GM23338 (cell line): ENCODE measurements at regions not wholly inside any gene's neighbourhood (a gene's known extent, or its start where the extent isn't known, plus 50 kb on each side); places are given as distances from the start of the nearest gene placed in this dataset.

Experiments
- ATAC-seq: fragments of 200-7000 bp; cut with Tn5 transposase; 3 replicates; pipeline ENCODE4 v1.9.1; 2020
- DNase-seq: peaks from one replicate; pipeline ENCODE4 v3.0.0-alpha.2; 2015; ENCODE audit warnings: low spot score
- H2AFZ ChIP-seq: fragments of 200-600 bp; sonication (generic); 2 replicates; pipeline ENCODE4 v1.8.0; 2016; ENCODE audit warnings: antibody characterized with exemption, mild to moderate bottlenecking, moderate library complexity
- H3F3A ChIP-seq: fragments of 200-600 bp; sonication (generic); replicated peaks from 2 replicates; pipeline ENCODE4 v1.8.0; 2017; ENCODE audit warnings: antibody characterized with exemption, mixed run types, low read depth
- H3K27ac ChIP-seq: fragments of 200-600 bp; sonication (generic); 2 replicates; pipeline ENCODE4 v1.6.1; 2016; ENCODE audit warnings: low read depth
- H3K27me3 ChIP-seq: fragments of 200-600 bp; sonication (generic); 2 replicates; pipeline ENCODE4 v1.8.0; 2016; ENCODE audit warnings: mild to moderate bottlenecking, mixed run types, moderate library complexity; ENCODE audit not compliant: insufficient read depth
- H3K36me3 ChIP-seq: fragments of 200-600 bp; sonication (generic); 2 replicates; pipeline ENCODE4 v1.8.0; 2016; ENCODE audit warnings: mild to moderate bottlenecking; ENCODE audit not compliant: insufficient read depth
- H3K4me1 ChIP-seq: fragments of 200-600 bp; sonication (generic); 2 replicates; pipeline ENCODE4 v1.8.0; 2016; ENCODE audit warnings: mild to moderate bottlenecking, moderate library complexity; ENCODE audit not compliant: insufficient read depth
- H3K4me2 ChIP-seq: fragments of 200-600 bp; sonication (generic); 2 replicates; pipeline ENCODE4 v1.7.1; 2017; ENCODE audit warnings: mixed run types
- H3K4me3 ChIP-seq: fragments of 200-600 bp; sonication (generic); 2 replicates; pipeline ENCODE4 v1.6.1; 2016; ENCODE audit warnings: mixed run types
- H3K79me2 ChIP-seq: fragments of 200-600 bp; sonication (generic); replicated peaks from 2 replicates; pipeline ENCODE4 v1.8.0; 2017; ENCODE audit warnings: mild to moderate bottlenecking; ENCODE audit not compliant: insufficient read depth
- H3K9me2 ChIP-seq: fragments of 200-600 bp; sonication (generic); 2 replicates; pipeline ENCODE4 v1.8.0; 2017; ENCODE audit not compliant: insufficient read depth
- H4K20me1 ChIP-seq: fragments of 200-600 bp; sonication (generic); replicated peaks from 2 replicates; pipeline ENCODE4 v1.8.0; 2017; ENCODE audit warnings: mild to moderate bottlenecking; ENCODE audit not compliant: insufficient read depth
- H3K27ac Mint-ChIP-seq: 2 replicates; pipeline ENCODE4 v1.8.0; 2020; ENCODE audit warnings: inconsistent platforms, mild to moderate bottlenecking, moderate library complexity, mixed read lengths
- H3K27me3 Mint-ChIP-seq: 3 replicates; pipeline ENCODE4 v1.8.0; 2022; ENCODE audit warnings: low read depth, mild to moderate bottlenecking, moderate library complexity, mixed read lengths, inconsistent platforms; ENCODE audit not compliant: insufficient read depth, poor library complexity
- H3K36me3 Mint-ChIP-seq: 3 replicates; pipeline ENCODE4 v1.8.0; 2021; ENCODE audit warnings: low read depth, mild to moderate bottlenecking, inconsistent platforms, moderate library complexity, mixed read lengths
- H3K4me1 Mint-ChIP-seq: 3 replicates; pipeline ENCODE4 v1.8.0; 2020; ENCODE audit warnings: mild to moderate bottlenecking, inconsistent platforms, mixed read lengths
- H3K4me3 Mint-ChIP-seq: 3 replicates; pipeline ENCODE4 v1.8.0; 2021; ENCODE audit warnings: moderate library complexity, mild to moderate bottlenecking, inconsistent platforms, mixed read lengths
- H3K9me3 Mint-ChIP-seq: 3 replicates; pipeline ENCODE4 v1.8.0; 2020; ENCODE audit warnings: moderate library complexity, mild to moderate bottlenecking, inconsistent platforms, mixed read lengths
- CREB1 ChIP-seq: fragments of 250-450 bp; sonication (Bioruptor Pico); IDR thresholded peaks from 2 replicates; pipeline ENCODE4 v1.5.0; 2020; ENCODE audit warnings: low read depth, mild to moderate bottlenecking, moderate library complexity
- CTCF ChIP-seq, 2 experiments: fragments of 200-600 bp in 1 of 2; sonication (generic) in 1 of 2; conservative IDR thresholded peaks; 2 replicates each; pipeline versions ENCODE4 v1.5.1 to v1.6.1; 2016 to 2017; ENCODE audit warnings: antibody characterized with exemption in 2 of 2, low read depth in 2 of 2, mild to moderate bottlenecking in 2 of 2, moderate library complexity in 1 of 2
- EZH2phosphoT487 ChIP-seq: fragments of 200-600 bp; sonication (generic); IDR thresholded peaks from one replicate; pipeline ENCODE4 v1.8.1; 2018; ENCODE audit warnings: antibody characterized with exemption; ENCODE audit not compliant: unreplicated experiment
- JUNB ChIP-seq: IDR thresholded peaks from one replicate; pipeline ENCODE4 v1.6.1; 2016; ENCODE audit warnings: antibody characterized with exemption; ENCODE audit not compliant: unreplicated experiment
- NANOG ChIP-seq: IDR thresholded peaks from 2 replicates; pipeline ENCODE4 v1.6.1; 2016; ENCODE audit warnings: antibody characterized with exemption, borderline replicate concordance
- REST ChIP-seq: IDR thresholded peaks from one replicate; pipeline ENCODE4 v1.6.1; 2018; ENCODE audit warnings: antibody characterized with exemption; ENCODE audit not compliant: unreplicated experiment
- STAT1 ChIP-seq: IDR thresholded peaks from one replicate; pipeline ENCODE4 v1.6.1; 2016; ENCODE audit warnings: antibody characterized with exemption; ENCODE audit not compliant: unreplicated experiment
- ZNF114 ChIP-seq: fragments of 250-450 bp; sonication (Bioruptor Pico); IDR thresholded peaks from 2 replicates; pipeline ENCODE4 v1.5.0; 2020; ENCODE audit warnings: mild to moderate bottlenecking, moderate library complexity
- ZNF331 ChIP-seq: fragments of 250-450 bp; sonication (Bioruptor Pico); IDR thresholded peaks from 2 replicates; pipeline ENCODE4 v1.5.0; 2020; ENCODE audit warnings: low read depth, mild to moderate bottlenecking, moderate library complexity
- TF ChIP-seq, protein P1 (sequence below): IDR thresholded peaks from 2 replicates; pipeline ENCODE4 v1.6.1; 2016; ENCODE audit warnings: antibody characterized with exemption

DNA sequence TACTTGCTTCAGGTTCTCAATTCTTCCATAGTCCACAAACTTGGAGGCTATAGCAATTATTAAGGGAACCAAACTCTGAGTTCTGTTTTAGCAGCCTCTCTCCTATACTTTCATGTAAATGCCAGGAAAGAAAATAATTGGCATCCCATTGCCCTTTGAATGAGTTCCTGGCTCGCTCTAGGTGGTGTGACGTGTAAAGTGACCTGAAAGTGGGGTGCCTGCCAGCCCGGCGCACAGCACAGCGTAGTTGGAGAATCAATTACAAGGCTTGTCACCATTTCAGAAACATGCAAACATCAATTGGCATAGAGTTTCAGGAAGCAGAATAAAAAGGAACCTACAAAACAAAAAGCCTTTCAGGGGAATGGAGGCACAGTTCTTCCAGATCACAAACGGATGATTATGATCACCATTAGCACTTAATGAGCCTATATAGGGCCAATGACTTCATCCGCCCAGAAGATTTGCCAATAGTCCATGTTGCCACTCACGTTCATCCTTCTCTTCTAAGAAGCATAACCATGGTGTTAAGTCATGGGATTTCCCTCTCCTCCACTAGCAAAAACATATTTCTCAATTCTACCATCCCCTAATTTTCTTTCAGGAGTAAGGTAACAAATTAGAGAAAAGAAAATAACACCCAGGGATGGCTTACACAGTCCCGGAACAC, 354.6 kb upstream of the ADGRL2 start:
- Mint-ChIP-seq H3K9me3 (no peaks in the 10 kb centered on the region; the same call in 2 of the 3 replicates), H3K27me3 (peaks cover 2% of the 10 kb centered on the region), H3K4me3 (no peak overlapping the region), H3K27ac (no peak overlapping the region), H3K36me3 (no peaks in the 10 kb centered on the region; the same call in 2 of the 3 replicates), H3K4me1 (peaks cover 9% of the 10 kb centered on the region; the same call in 2 of the 3 replicates)
- Histone ChIP-seq H3K4me2 (no peak overlapping the region), H3K27me3 (no peaks in the 10 kb centered on the region), H3K4me1 (no peaks in the 10 kb centered on the region; the same call in 1 of the 2 replicates), H2AFZ (peak overlapping the region; percentile 40; the same call in 1 of the 2 replicates), H3K9me2 (no peaks in the 10 kb centered on the region), H3F3A (no peaks in the 10 kb centered on the region), H3K4me3 (no peak overlapping the region), H3K36me3 (no peaks in the 10 kb centered on the region), H3K27ac (no peak overlapping the region), H4K20me1 (no peaks in the 10 kb centered on the region), H3K79me2 (no peaks in the 10 kb centered on the region)
- DNase-seq (no peak), ATAC-seq (no peak)
- TF ChIP-seq CREB1 (CRISPR knock-in tag) (no peak), ZNF331 (CRISPR knock-in tag) (no peak), STAT1 (no peak), EZH2phosphoT487 (no peak)
- TF ChIP-seq, protein P1, sequence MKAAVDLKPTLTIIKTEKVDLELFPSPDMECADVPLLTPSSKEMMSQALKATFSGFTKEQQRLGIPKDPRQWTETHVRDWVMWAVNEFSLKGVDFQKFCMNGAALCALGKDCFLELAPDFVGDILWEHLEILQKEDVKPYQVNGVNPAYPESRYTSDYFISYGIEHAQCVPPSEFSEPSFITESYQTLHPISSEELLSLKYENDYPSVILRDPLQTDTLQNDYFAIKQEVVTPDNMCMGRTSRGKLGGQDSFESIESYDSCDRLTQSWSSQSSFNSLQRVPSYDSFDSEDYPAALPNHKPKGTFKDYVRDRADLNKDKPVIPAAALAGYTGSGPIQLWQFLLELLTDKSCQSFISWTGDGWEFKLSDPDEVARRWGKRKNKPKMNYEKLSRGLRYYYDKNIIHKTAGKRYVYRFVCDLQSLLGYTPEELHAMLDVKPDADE, result no peak

GRCh38 chr1:81443288-81443687, 357.4 kb upstream of the ADGRL2 start:
- no peak for DNase-seq
- H3K27me3 Mint-ChIP-seq, result peaks cover 2% of the 10 kb centered on the region
- no peak for ATAC-seq
- TF ChIP-seq CTCF (conservative IDR thresholded peaks at IDR 0.05; ENCODE audit: low read depth in 2 of 2) (no peak), ZNF331 (CRISPR knock-in tag) (no peak), EZH2phosphoT487 (no peak), REST (no peak), ZNF114 (no peak), JUNB (no peak), NANOG (no peak), CREB1 (CRISPR knock-in tag) (no peak)
- TF ChIP-seq, protein P1, result no peak

More at GRCh38 chr1:81443288-81443687, 357.4 kb upstream of the ADGRL2 start:
- Histone ChIP-seq H3K4me2 (no peak overlapping the region), H3K27ac (no peak overlapping the region), H3K4me3 (no peak overlapping the region), H3K27me3 (no peaks in the 10 kb centered on the region), H3K9me2 (0 out of 2 replicates have a peak, but pooled peaks cover 4% of the 10 kb centered on the region), H3F3A (no peaks in the 10 kb centered on the region), H4K20me1 (no peaks in the 10 kb centered on the region), H3K4me1 (no peaks in the 10 kb centered on the region; the same call in 1 of the 2 replicates), H3K79me2 (no peaks in the 10 kb centered on the region), H2AFZ (no peak overlapping the region), H3K36me3 (no peaks in the 10 kb centered on the region; the same call in 1 of the 2 replicates)
- H3K9me3 Mint-ChIP-seq, result peaks cover 13% of the 10 kb centered on the region
- peaks cover 20% of the 10 kb centered on the region for H3K36me3 Mint-ChIP-seq
- peaks cover 9% of the 10 kb centered on the region; the same call in 2 of the 3 replicates for H3K4me1 Mint-ChIP-seq
- no peak overlapping the region for H3K4me3 Mint-ChIP-seq
- no peak overlapping the region for H3K27ac Mint-ChIP-seq
